RKO (cell line): ENCODE measurements at regions not wholly inside any gene's neighbourhood (a gene's known extent, or its start where the extent isn't known, plus 50 kb on each side); places are given as distances from the start of the nearest gene placed in this dataset.
"Not testable (repeated sequence)": the region's sequence is repeated elsewhere in the genome, so short reads cannot be mapped to it uniquely, and the experiment has no call there.

Experiments
- DNase-seq: peaks from one replicate; pipeline ENCODE4 v3.0.0-alpha.2; 2016; ENCODE audit warnings: low spot score

GRCh38 chr3:177601152-177601551, 403.9 kb upstream of the TBL1XR1 start:
- no peak for DNase-seq

- DNase-seq, result no peak
Observed at GRCh38 chr3:177602601-177603147, 405.4 kb upstream of the TBL1XR1 start.

- no peak for DNase-seq
Observed at GRCh38 chr3:177603148-177603603, 405.9 kb upstream of the TBL1XR1 start.

- no peak for DNase-seq
Observed at GRCh38 chr3:177604181-177604580, 406.9 kb upstream of the TBL1XR1 start.

DNA sequence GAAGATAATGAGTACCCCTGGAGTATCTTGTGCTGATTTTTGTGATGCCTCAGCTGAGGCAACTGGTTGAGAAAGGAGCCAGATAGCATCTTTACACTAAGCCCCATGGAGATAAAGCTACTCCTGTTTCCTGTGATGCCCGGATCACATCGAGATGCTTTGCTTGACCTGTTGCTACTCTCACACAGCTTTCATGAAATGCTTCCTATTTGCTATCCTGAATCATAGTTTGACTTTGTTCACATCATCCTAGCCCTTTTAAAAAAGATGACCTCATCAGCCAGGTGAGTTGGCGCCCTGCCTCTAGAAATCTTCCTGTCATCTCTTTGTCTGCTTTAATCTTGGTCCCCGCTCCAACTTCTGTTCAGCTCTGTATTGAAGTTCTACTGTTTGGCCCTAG, 409.6 kb upstream of the TBL1XR1 start:
- no peak for DNase-seq

- no peak for DNase-seq
Observed at GRCh38 chr3:177607589-177607988, 410.3 kb upstream of the TBL1XR1 start.

GRCh38 chr3:177608443-177608842, 411.2 kb upstream of the TBL1XR1 start:
- no peak for DNase-seq

GRCh38 chr3:177609613-177610012, 412.3 kb upstream of the TBL1XR1 start:
- DNase-seq, result no peak

- no peak for DNase-seq
Observed at GRCh38 chr3:177610262-177610661, 413.0 kb upstream of the TBL1XR1 start.

DNA sequence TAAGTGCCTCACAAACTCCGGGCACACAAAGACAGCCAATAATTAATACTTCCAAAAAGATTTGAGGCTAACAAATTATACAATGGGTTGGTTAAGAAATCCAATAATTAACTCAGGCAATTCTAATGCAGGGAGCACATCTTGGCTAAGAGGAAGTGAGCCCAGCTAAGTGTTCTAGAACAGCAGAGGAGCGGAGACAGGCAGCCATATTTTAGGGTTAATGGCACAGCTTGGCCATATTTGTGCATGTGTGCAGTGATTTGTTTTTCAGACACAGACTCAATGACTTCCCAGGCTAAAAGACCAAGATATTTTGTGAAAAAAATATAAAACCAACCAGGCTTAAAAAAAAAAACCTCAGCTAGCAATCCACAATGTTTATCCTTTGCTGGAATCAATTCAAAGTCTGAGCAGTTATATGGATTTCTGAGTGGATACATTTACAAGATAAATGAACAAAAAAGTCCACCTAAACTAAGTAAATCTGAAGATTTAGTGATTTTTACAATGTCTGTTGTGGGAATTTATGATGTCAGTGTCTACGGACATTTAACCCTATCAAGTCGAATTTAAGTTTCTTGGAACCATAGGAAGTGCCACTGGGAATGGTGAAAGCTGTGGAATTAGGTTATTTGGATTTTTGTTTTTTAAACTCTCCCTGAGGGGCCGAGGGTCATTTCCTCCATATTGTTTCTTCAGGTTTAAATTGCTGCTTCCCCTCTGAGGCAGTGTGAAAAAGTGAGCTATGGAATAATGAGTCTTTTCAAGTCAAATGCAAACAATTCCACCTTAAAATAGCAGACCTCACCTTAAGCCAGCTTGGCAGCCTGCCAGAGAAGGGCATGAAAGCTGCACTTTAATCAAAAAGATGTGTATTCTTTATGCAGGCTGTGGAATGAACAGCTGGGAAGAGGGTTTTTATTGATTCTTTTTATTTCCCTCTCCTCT, 413.7 kb upstream of the TBL1XR1 start:
- no peak for DNase-seq

DNA sequence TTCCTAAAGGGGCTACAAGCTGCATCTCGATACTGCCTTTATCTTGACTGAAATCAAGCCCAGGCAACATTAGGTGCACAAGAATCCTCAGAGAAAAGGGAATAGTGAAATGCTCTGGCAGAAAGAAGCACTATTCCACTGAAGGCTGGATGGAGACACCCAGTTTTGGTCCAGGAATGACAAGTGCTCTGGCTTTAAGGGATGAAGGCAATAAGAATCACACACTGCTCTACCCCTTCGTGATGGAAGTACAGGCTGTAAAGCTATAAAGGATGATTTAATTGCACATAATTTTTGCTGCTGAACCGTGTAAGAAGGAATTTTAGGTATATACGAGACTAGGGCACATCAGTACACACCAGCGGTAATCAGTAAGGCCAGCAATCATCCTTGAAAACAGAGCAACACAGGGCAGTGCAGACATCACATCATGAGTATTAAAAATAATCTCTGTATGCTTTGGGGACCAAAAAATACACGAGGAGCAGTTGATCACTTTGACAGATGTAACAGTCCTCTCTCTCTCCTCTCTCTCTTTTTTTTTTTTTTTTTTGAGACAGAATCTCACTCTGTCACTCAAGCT, 414.6 kb upstream of the TBL1XR1 start:
- DNase-seq, result no peak

GRCh38 chr3:177613901-177614300, 416.6 kb upstream of the TBL1XR1 start:
- no peak for DNase-seq

GRCh38 chr3:177615015-177615414, 417.7 kb upstream of the TBL1XR1 start:
- DNase-seq, result no peak

DNA sequence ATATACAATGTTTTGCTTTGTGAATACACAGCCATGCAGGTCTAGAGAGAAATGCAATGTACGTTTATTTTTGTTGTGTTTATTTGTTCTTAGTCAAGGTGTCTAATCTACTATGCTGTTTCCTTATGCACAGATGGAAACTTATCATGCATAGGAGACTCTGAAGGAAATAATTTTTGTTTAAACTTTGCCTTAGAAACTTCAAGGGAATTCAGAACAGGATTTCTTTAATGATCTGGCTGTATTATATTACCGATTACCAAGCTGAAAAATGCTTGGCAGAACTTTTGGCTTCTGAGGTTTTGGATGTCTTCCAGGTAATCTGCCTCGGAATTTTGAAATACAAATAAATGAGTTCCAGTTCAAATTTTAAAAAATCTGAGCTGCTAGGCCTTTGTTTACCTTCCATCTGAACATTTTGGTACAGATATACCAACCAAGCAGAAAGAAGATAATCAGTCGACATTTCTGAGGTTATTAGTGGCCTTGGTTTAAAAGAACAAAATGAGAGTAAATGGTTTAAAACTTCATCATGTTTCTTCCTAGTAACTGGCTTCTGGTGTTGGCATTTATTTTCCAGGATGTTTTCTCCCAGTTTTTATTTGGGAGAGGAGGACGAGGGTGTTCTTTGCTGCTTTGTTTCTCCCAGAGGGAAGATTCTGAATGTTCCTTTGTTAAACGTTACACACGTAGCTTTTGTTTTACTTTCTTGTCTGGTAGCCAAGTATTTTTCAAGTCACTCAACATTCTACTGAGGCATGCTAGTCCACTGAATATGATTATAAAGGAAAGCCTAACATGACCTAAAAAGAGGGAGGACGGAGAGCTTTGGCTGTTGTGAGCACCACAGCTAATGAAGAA, 421.8 kb upstream of the TBL1XR1 start:
- DNase-seq, result no peak

GRCh38 chr3:177620073-177620472, 422.8 kb upstream of the TBL1XR1 start:
- no peak for DNase-seq

DNA sequence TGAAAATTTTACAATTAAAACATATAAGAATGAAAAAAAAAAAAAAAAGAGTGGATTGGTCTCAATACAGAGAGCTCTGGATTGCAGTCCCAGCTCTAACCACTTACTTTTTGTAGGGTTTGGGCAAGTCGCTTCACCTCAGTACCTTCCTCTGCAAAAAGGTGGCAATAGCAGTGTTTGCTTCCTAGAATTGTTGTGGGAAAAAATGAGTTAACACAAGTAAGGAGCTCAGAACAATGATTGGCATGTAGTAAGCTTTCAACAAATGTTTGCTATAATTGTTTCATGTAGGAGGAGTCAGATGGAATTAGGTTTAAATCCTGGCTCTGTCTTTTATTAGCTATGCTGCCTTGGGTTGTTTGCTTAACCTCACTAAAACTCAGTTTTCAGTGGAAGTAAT, 425.2 kb upstream of the TBL1XR1 start:
- DNase-seq, result no peak

- DNase-seq, result no peak
Observed at GRCh38 chr3:177622982-177623617, 425.8 kb upstream of the TBL1XR1 start.

GRCh38 chr3:177624528-177625495, 427.5 kb upstream of the TBL1XR1 start:
- no peak for DNase-seq

GRCh38 chr3:177626045-177626444, 428.8 kb upstream of the TBL1XR1 start:
- no peak for DNase-seq

GRCh38 chr3:177628095-177628719, 430.9 kb upstream of the TBL1XR1 start:
- DNase-seq, result not testable (repeated sequence)
